CD4-positive, alpha-beta T cell (primary cell): ENCODE measurements at regions not wholly inside any gene's neighbourhood (a gene's known extent, or its start where the extent isn't known, plus 50 kb on each side); places are given as distances from the start of the nearest gene placed in this dataset.

Source experiments
- ATAC-seq: fragments of 200-7000 bp; cut with Tn5 transposase; one replicate; pipeline ENCODE4 v1.10.0; 2022; ENCODE audit warnings: mild to moderate bottlenecking; ENCODE audit not compliant: poor library complexity
- CTCF ChIA-PET: fragments of 350-600 bp; sonication (Branson Sonifier 250); formaldehyde crosslinking; loops from one replicate; lab custom pipeline; 2021; ENCODE audit warnings: antibody characterized with exemption, inconsistent platforms; lab: Charles Lee
- POLR2A ChIA-PET: fragments of 350-600 bp; sonication (Branson Sonifier 250); formaldehyde crosslinking; loops from one replicate; lab custom pipeline; 2021; ENCODE audit warnings: antibody characterized with exemption, inconsistent platforms; lab: Charles Lee
- DNase-seq, 14 experiments: peaks; one replicate each; pipeline ENCODE4 v3.0.0-alpha.2; 2013 to 2020; ENCODE audit warnings: mixed read lengths in 2 of 14
- H3K27ac ChIP-seq, 2 donors: one replicate each; pipeline versions ENCODE4 v1.5.1 to v1.7.0; 2013; ENCODE audit warnings: low read length in 2 of 2, low read depth in 1 of 2, mild to moderate bottlenecking in 1 of 2
- H3K27me3 ChIP-seq, 2 experiments: 1 replicate in 1 of 2; 2 replicates in 1 of 2; pipeline versions ENCODE4 v1.6.1 to v1.7.0; 2013; ENCODE audit warnings: low read length in 2 of 2, control low read depth in 1 of 2, mild to moderate bottlenecking in 1 of 2, moderate library complexity in 1 of 2; ENCODE audit not compliant: insufficient read depth in 2 of 2, control insufficient read depth in 1 of 2
- H3K36me3 ChIP-seq: one replicate; pipeline ENCODE4 v1.6.1; 2013; ENCODE audit warnings: low read length, control low read depth; ENCODE audit not compliant: insufficient read depth
- H3K4me1 ChIP-seq: one replicate; pipeline ENCODE4 v1.6.1; 2013; ENCODE audit warnings: low read length, control low read depth; ENCODE audit not compliant: insufficient read depth
- H3K4me3 ChIP-seq: one replicate; pipeline ENCODE4 v1.5.1; 2013; ENCODE audit warnings: mild to moderate bottlenecking, low read length, moderate library complexity
- H3K9me3 ChIP-seq, 2 experiments: 1 replicate in 1 of 2; 2 replicates in 1 of 2; pipeline versions ENCODE4 v1.6.1 to v1.7.0; 2013; ENCODE audit warnings: low read length in 2 of 2, mild to moderate bottlenecking in 2 of 2, control low read depth in 1 of 2, moderate library complexity in 1 of 2; ENCODE audit not compliant: control insufficient read depth in 1 of 2, insufficient read depth in 1 of 2
- H3K27ac Mint-ChIP-seq: one replicate; pipeline ENCODE4 v1.8.0; 2020; ENCODE audit warnings: mixed read lengths
- H3K27me3 Mint-ChIP-seq: one replicate; pipeline ENCODE4 v1.8.0; 2021; ENCODE audit warnings: mixed read lengths
- H3K36me3 Mint-ChIP-seq: one replicate; pipeline ENCODE4 v1.8.0; 2021; ENCODE audit warnings: low read depth, mixed read lengths
- H3K4me1 Mint-ChIP-seq: one replicate; pipeline ENCODE4 v1.8.0; 2021; ENCODE audit warnings: low read depth, mixed read lengths
- H3K4me3 Mint-ChIP-seq: one replicate; pipeline ENCODE4 v1.8.0; 2020; ENCODE audit warnings: mild to moderate bottlenecking, mixed read lengths
- H3K9me3 Mint-ChIP-seq: one replicate; pipeline ENCODE4 v1.8.0; 2020; ENCODE audit warnings: mixed read lengths
- intact Hi-C, 2 experiments: fragments of 100-400 bp; cut with DNase I in 1 of 2; cut with micrococcal nuclease in 1 of 2; formaldehyde crosslinking; loops; one replicate each; pipeline versions ENCODE4 v1.15.1 to v1.9.0; 2023 to 2025; cut with DNase I, micrococcal nuclease
- TF ChIP-seq, protein P1 (sequence below): fragments of 200-600 bp; IDR thresholded peaks from one replicate; pipeline ENCODE4 v1.8.0; 2022; ENCODE audit warnings: antibody characterized with exemption, mild to moderate bottlenecking

DNA sequence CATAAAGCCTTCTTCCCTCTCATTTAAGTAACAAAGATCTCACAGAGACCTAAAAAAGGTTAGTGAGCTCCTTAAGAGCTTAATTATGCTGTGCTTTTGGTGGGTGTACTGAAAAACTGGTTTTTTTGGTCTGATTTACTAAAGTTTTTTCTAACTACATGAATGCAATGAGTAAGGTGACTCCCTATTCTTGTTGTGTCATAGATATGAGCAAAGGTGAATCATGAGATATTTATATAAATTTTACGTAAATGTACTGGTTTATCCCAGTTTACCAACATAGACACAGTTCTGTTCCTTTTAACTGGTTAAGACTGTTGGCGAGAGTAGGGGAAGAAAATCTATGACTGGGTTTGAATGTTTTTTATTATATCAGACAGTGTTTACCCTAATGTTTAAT is 250.5 kb downstream of the NR2F1-AS1 start:
- no peak overlapping the region for H3K27ac Mint-ChIP-seq
- no peaks in the 10 kb centered on the region for H3K36me3 Mint-ChIP-seq
- no peaks in the 10 kb centered on the region for H3K27me3 ChIP-seq
- H3K4me3 ChIP-seq: no peak overlapping the region
- ChIA-PET CTCF (no interaction called here), POLR2A (no interaction called here)
- no peak for ATAC-seq
- TF ChIP-seq, protein P1, sequence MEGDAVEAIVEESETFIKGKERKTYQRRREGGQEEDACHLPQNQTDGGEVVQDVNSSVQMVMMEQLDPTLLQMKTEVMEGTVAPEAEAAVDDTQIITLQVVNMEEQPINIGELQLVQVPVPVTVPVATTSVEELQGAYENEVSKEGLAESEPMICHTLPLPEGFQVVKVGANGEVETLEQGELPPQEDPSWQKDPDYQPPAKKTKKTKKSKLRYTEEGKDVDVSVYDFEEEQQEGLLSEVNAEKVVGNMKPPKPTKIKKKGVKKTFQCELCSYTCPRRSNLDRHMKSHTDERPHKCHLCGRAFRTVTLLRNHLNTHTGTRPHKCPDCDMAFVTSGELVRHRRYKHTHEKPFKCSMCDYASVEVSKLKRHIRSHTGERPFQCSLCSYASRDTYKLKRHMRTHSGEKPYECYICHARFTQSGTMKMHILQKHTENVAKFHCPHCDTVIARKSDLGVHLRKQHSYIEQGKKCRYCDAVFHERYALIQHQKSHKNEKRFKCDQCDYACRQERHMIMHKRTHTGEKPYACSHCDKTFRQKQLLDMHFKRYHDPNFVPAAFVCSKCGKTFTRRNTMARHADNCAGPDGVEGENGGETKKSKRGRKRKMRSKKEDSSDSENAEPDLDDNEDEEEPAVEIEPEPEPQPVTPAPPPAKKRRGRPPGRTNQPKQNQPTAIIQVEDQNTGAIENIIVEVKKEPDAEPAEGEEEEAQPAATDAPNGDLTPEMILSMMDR: no peak
- H3K4me1 Mint-ChIP-seq: no peaks in the 10 kb centered on the region
- H3K4me1 ChIP-seq: no peaks in the 10 kb centered on the region
- H3K9me3 ChIP-seq: no peaks in the 10 kb centered on the region
- H3K27ac ChIP-seq: no peak overlapping the region
- H3K36me3 ChIP-seq: no peaks in the 10 kb centered on the region
- no peaks in the 10 kb centered on the region for H3K27me3 Mint-ChIP-seq
- DNase-seq: no peak
- no peaks in the 10 kb centered on the region for H3K9me3 Mint-ChIP-seq
- intact Hi-C loops: no loop called here
- H3K4me3 Mint-ChIP-seq: no peak overlapping the region

GRCh38 chr5:93329756-93330155 is 251.3 kb downstream of the NR2F1-AS1 start:
- Mint-ChIP-seq H3K27ac (no peak overlapping the region), H3K4me3 (no peak overlapping the region), H3K9me3 (no peaks in the 10 kb centered on the region), H3K4me1 (no peaks in the 10 kb centered on the region), H3K27me3 (no peaks in the 10 kb centered on the region), H3K36me3 (no peaks in the 10 kb centered on the region)
- ChIA-PET CTCF (interaction anchor here (0.6 kb wide), 1 partner anchor 43 kb away, joined by 3 read pairs; no protein-coding TSS in a partner anchor), POLR2A (no interaction called here)
- ATAC-seq: no peak
- Histone ChIP-seq H3K36me3 (no peaks in the 10 kb centered on the region), H3K27ac (no peak overlapping the region), H3K4me1 (no peaks in the 10 kb centered on the region), H3K27me3 (no peaks in the 10 kb centered on the region), H3K4me3 (no peak overlapping the region), H3K9me3 (no peaks in the 10 kb centered on the region)
- TF ChIP-seq, protein P1: no peak
- intact Hi-C loops: no loop called here
- no peak for DNase-seq

DNA sequence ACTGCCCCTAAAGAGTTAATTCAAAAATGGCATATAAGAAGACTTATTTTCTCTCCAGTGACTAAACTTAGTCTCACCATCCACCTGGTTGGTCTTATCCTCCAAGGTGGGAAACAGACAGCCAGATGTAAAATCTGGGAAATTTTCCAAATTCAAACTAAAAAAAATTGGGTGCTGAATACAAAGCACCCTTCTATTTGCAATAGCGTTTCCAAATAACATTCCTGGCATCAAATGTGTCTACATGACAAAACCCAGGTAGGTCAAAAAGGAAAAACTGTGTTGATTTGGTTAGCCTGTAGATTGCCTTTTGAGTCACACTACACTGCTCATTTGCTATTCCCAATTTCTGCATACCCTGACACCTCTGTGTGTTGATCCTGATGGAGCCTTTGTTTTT is 252.2 kb downstream of the NR2F1-AS1 start:
- intact Hi-C loops: no loop called here
- Mint-ChIP-seq H3K27ac (no peak overlapping the region), H3K4me3 (no peak overlapping the region), H3K4me1 (no peaks in the 10 kb centered on the region), H3K9me3 (no peaks in the 10 kb centered on the region), H3K27me3 (no peaks in the 10 kb centered on the region), H3K36me3 (no peaks in the 10 kb centered on the region)
- ChIA-PET CTCF (no interaction called here), POLR2A (no interaction called here)
- no peaks in the 10 kb centered on the region for H3K27me3 ChIP-seq
- no peaks in the 10 kb centered on the region for H3K9me3 ChIP-seq
- no peaks in the 10 kb centered on the region for H3K4me1 ChIP-seq
- H3K27ac ChIP-seq: no peak overlapping the region
- no peak overlapping the region for H3K4me3 ChIP-seq
- TF ChIP-seq, protein P1: no peak
- no peak for DNase-seq
- no peak for ATAC-seq
- H3K36me3 ChIP-seq: no peaks in the 10 kb centered on the region
